HEK293T (cell line): ENCODE measurements at regions not wholly inside any gene's neighbourhood (a gene's known extent, or its start where the extent isn't known, plus 50 kb on each side); places are given as distances from the start of the nearest gene placed in this dataset.

ENCODE experiments used
- FOXA1 ChIP-seq: fragments of 450-650 bp; IDR thresholded peaks from 2 replicates; pipeline ENCODE4 v1.6.1; 2016; ENCODE audit warnings: mild to moderate bottlenecking
- FOXK2 ChIP-seq: fragments of 450-650 bp; IDR thresholded peaks from 2 replicates; pipeline ENCODE4 v1.6.1; 2016; ENCODE audit warnings: mild to moderate bottlenecking
- HDGF ChIP-seq: fragments of 450-650 bp; IDR thresholded peaks from 2 replicates; pipeline ENCODE4 v1.6.1; 2017; ENCODE audit warnings: antibody characterized with exemption, borderline replicate concordance
- LEF1 ChIP-seq: fragments of 450-650 bp; IDR thresholded peaks from 2 replicates; pipeline ENCODE4 v1.6.1; 2017; ENCODE audit warnings: mild to moderate bottlenecking, borderline replicate concordance
- SP1 ChIP-seq: fragments of 450-650 bp; IDR thresholded peaks from 2 replicates; pipeline ENCODE4 v1.6.1; 2017
- SUZ12 ChIP-seq: fragments of 450-650 bp; IDR thresholded peaks from 2 replicates; pipeline ENCODE4 v1.6.1; 2016; ENCODE audit warnings: mild to moderate bottlenecking
- TARDBP ChIP-seq: fragments of 450-650 bp; IDR thresholded peaks from 2 replicates; pipeline ENCODE4 v1.6.1; 2016

DNA sequence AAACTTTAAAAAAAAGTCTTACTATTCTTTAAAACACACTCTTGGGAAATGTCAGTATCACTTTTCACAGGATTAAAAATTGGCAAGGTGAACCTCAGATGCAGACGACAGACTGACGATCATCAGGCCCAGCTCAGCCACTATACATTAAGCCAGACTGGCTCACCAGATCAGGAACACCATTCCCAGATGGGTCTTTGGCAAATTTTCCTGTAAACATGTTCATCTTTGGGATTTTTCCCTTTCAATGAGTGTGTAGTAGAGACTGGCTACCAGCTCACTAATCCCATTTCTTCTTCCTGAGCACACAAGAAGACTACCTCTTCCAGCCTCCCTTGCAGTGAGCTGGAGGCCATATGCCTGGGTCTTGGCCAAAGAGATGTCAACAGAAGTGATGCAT is 142.7 kb upstream of the CHST15 start:
- TF ChIP-seq FOXA1 (no peak), FOXK2 (no peak), LEF1 (no peak), SP1 (no peak), HDGF (no peak), TARDBP (no peak), SUZ12 (no peak)
